ENCODE measurements at regions not wholly inside any gene's neighbourhood (a gene's known extent, or its start where the extent isn't known, plus 50 kb on each side); places are given as distances from the start of the nearest gene placed in this dataset.

DNA sequence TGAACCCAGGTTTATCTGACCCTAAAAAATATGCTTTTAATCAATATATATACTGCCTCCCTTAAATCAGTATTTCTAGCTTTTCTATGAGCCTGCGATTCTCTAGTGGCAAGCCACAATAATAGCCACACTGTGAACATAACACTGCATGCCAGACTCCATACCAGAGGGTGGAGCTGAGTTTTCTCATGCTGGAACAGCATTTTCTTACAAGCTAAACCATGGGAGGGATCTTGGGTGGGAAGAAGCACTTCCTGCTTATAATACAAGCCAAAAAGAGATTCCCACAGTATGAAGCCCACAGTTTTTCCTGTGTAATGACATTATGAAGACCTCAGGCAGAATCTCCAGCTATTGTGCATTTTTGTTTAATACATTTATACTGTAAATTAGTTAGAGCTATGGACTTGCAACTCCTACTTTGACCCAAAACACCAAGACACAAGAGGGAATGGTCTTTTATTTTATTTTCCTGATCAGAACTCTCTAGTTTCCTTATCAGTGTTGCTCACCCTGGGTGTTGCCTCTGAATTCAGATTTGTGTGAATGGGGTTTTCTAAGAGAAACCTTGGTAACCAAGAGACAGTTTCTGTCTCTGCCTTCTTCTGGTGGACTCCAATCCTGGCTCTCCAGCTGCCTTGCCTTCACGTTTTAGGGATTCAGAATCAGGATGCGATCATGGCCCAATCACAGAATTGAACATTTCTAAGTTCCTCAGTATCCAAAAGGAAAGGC lies 74.5 kb upstream of the EOLA2 start:
- TF ChIP-seq, protein P1, sequence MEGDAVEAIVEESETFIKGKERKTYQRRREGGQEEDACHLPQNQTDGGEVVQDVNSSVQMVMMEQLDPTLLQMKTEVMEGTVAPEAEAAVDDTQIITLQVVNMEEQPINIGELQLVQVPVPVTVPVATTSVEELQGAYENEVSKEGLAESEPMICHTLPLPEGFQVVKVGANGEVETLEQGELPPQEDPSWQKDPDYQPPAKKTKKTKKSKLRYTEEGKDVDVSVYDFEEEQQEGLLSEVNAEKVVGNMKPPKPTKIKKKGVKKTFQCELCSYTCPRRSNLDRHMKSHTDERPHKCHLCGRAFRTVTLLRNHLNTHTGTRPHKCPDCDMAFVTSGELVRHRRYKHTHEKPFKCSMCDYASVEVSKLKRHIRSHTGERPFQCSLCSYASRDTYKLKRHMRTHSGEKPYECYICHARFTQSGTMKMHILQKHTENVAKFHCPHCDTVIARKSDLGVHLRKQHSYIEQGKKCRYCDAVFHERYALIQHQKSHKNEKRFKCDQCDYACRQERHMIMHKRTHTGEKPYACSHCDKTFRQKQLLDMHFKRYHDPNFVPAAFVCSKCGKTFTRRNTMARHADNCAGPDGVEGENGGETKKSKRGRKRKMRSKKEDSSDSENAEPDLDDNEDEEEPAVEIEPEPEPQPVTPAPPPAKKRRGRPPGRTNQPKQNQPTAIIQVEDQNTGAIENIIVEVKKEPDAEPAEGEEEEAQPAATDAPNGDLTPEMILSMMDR (IDR thresholded peaks at IDR 0.05) = no peak
- TF ChIP-seq SIN3A (IDR thresholded peaks at IDR 0.05; ENCODE audit: borderline replicate concordance, insufficient read depth, low read depth, low read length) (no peak), TCF7L2 (IDR thresholded peaks at IDR 0.05; ENCODE audit: low read depth, low read length) (no peak), POLR2AphosphoS5 (IDR thresholded peaks at IDR 0.05; ENCODE audit: low read depth, low read length) (no peak)

All from Panc1 (cell line).